ENCODE measurements at regions not wholly inside any gene's neighbourhood (a gene's known extent, or its start where the extent isn't known, plus 50 kb on each side); places are given as distances from the start of the nearest gene placed in this dataset.

- Histone ChIP-seq H3K36me3 (ENCODE audit: insufficient read depth, low read length) (no peaks in the 10 kb centered on the region), H3K4me1 (ENCODE audit: insufficient read depth, low read length) (no peaks in the 10 kb centered on the region), H3K27ac (ENCODE audit: low read depth, low read length) (no peak overlapping the region), H3K27me3 (ENCODE audit: insufficient read depth, low read length) (no peaks in the 10 kb centered on the region), H3K4me3 (ENCODE audit: low read length in 2 of 2) (no peak overlapping the region), H3K9me3 (ENCODE audit: control insufficient read depth in 1 of 2, low read length in 2 of 2) (no peaks in the 10 kb centered on the region)
- H3K27me3 Mint-ChIP-seq, result peaks cover 2 to 4% of the 10 kb centered on the region in 2 donors
- POLR2A ChIA-PET (ENCODE audit: partially characterized antibody), result no interaction called here
- no peaks in the 10 kb centered on the region for H3K36me3 Mint-ChIP-seq
- H3K4me3 Mint-ChIP-seq, result no peak overlapping the region
- no peaks in the 10 kb centered on the region for H3K4me1 Mint-ChIP-seq
- intact Hi-C loops (cut with micrococcal nuclease), result no loop called here
- H3K9me3 Mint-ChIP-seq, result no peaks in the 10 kb centered on the region
- no peak for DNase-seq
- CTCF ChIA-PET (ENCODE audit: partially characterized antibody), result no interaction called here
- H3K27ac Mint-ChIP-seq, result no peak overlapping the region
These were observed 277.1 kb downstream of the ADGB start for GRCh38 chr6:146875927-146876270.

- Mint-ChIP-seq H3K27me3 (peaks cover 2 to 4% of the 10 kb centered on the region in 2 donors), H3K9me3 (no peaks in the 10 kb centered on the region), H3K36me3 (no peaks in the 10 kb centered on the region), H3K27ac (no peak overlapping the region), H3K4me1 (no peaks in the 10 kb centered on the region), H3K4me3 (no peak overlapping the region)
- Histone ChIP-seq H3K27me3 (ENCODE audit: insufficient read depth, low read length) (no peaks in the 10 kb centered on the region), H3K4me3 (ENCODE audit: low read length in 2 of 2) (no peak overlapping the region), H3K27ac (ENCODE audit: low read depth, low read length) (no peak overlapping the region), H3K4me1 (ENCODE audit: insufficient read depth, low read length) (no peaks in the 10 kb centered on the region), H3K9me3 (ENCODE audit: control insufficient read depth in 1 of 2, low read length in 2 of 2) (no peaks in the 10 kb centered on the region), H3K36me3 (ENCODE audit: insufficient read depth, low read length) (no peaks in the 10 kb centered on the region)
- no peak for DNase-seq
- ChIA-PET POLR2A (ENCODE audit: partially characterized antibody) (no interaction called here), CTCF (ENCODE audit: partially characterized antibody) (no interaction called here)
- intact Hi-C loops (cut with micrococcal nuclease), result no loop called here
These were observed 277.7 kb downstream of the ADGB start for GRCh38 chr6:146876271-146877151.

GRCh38 chr6:146878168-146878951 is 279.6 kb downstream of the ADGB start:
- H3K4me3 ChIP-seq (ENCODE audit: low read length in 2 of 2), result no peak overlapping the region
- no peaks in the 10 kb centered on the region for H3K9me3 ChIP-seq (ENCODE audit: control insufficient read depth in 1 of 2, low read length in 2 of 2)
- CTCF ChIA-PET (ENCODE audit: partially characterized antibody), result interaction anchor here (0.6 kb wide), 1 partner anchor 21 kb away, joined by 3 read pairs; no protein-coding TSS in a partner anchor
- Mint-ChIP-seq H3K4me1 (no peaks in the 10 kb centered on the region), H3K9me3 (no peaks in the 10 kb centered on the region), H3K27ac (no peak overlapping the region), H3K27me3 (peaks cover 2 to 4% of the 10 kb centered on the region in 2 donors), H3K36me3 (no peaks in the 10 kb centered on the region), H3K4me3 (no peak overlapping the region)
- POLR2A ChIA-PET (ENCODE audit: partially characterized antibody), result no interaction called here
- H3K4me1 ChIP-seq (ENCODE audit: insufficient read depth, low read length), result no peaks in the 10 kb centered on the region
- no peaks in the 10 kb centered on the region for H3K27me3 ChIP-seq (ENCODE audit: insufficient read depth, low read length)
- H3K27ac ChIP-seq (ENCODE audit: low read depth, low read length), result no peak overlapping the region
- no peaks in the 10 kb centered on the region for H3K36me3 ChIP-seq (ENCODE audit: insufficient read depth, low read length)
- no peak for DNase-seq
- intact Hi-C loops (cut with micrococcal nuclease), result no loop called here

GRCh38 chr6:146878952-146879340 is 280.2 kb downstream of the ADGB start:
- Mint-ChIP-seq H3K4me3 (no peak overlapping the region), H3K36me3 (no peaks in the 10 kb centered on the region), H3K4me1 (no peaks in the 10 kb centered on the region), H3K27ac (no peak overlapping the region), H3K27me3 (peaks cover 2 to 4% of the 10 kb centered on the region in 2 donors), H3K9me3 (no peaks in the 10 kb centered on the region)
- H3K4me1 ChIP-seq (ENCODE audit: insufficient read depth, low read length), result no peaks in the 10 kb centered on the region
- no peaks in the 10 kb centered on the region for H3K9me3 ChIP-seq (ENCODE audit: control insufficient read depth in 1 of 2, low read length in 2 of 2)
- intact Hi-C loops (cut with micrococcal nuclease), result no loop called here
- H3K27ac ChIP-seq (ENCODE audit: low read depth, low read length), result no peak overlapping the region
- DNase-seq, result no peak
- no peaks in the 10 kb centered on the region for H3K27me3 ChIP-seq (ENCODE audit: insufficient read depth, low read length)
- H3K36me3 ChIP-seq (ENCODE audit: insufficient read depth, low read length), result no peaks in the 10 kb centered on the region
- POLR2A ChIA-PET (ENCODE audit: partially characterized antibody), result no interaction called here
- H3K4me3 ChIP-seq (ENCODE audit: low read length in 2 of 2), result no peak overlapping the region
- CTCF ChIA-PET (ENCODE audit: partially characterized antibody), result no interaction called here

- H3K9me3 Mint-ChIP-seq, result no peaks in the 10 kb centered on the region
- CTCF ChIA-PET (ENCODE audit: partially characterized antibody), result no interaction called here
- no peaks in the 10 kb centered on the region for H3K27me3 ChIP-seq (ENCODE audit: insufficient read depth, low read length)
- H3K9me3 ChIP-seq (ENCODE audit: control insufficient read depth in 1 of 2, low read length in 2 of 2), result no peaks in the 10 kb centered on the region
- no peak for DNase-seq
- H3K27ac Mint-ChIP-seq, result no peak overlapping the region
- H3K4me3 Mint-ChIP-seq, result no peak overlapping the region
- intact Hi-C loops (cut with micrococcal nuclease), result no loop called here
- no peak overlapping the region for H3K4me3 ChIP-seq (ENCODE audit: low read length in 2 of 2)
- no peak overlapping the region for H3K27ac ChIP-seq (ENCODE audit: low read depth, low read length)
- H3K4me1 ChIP-seq (ENCODE audit: insufficient read depth, low read length), result no peaks in the 10 kb centered on the region
- H3K27me3 Mint-ChIP-seq, result peaks cover 4% of the 10 kb centered on the region in 2 donors
- H3K36me3 Mint-ChIP-seq, result no peaks in the 10 kb centered on the region
- no peaks in the 10 kb centered on the region for H3K36me3 ChIP-seq (ENCODE audit: insufficient read depth, low read length)
- no peaks in the 10 kb centered on the region for H3K4me1 Mint-ChIP-seq
- POLR2A ChIA-PET (ENCODE audit: partially characterized antibody), result no interaction called here
These were observed 280.8 kb downstream of the ADGB start for GRCh38 chr6:146879406-146880117.

- ChIA-PET POLR2A (ENCODE audit: partially characterized antibody) (no interaction called here), CTCF (ENCODE audit: partially characterized antibody) (no interaction called here)
- intact Hi-C loops (cut with micrococcal nuclease), result no loop called here
- Mint-ChIP-seq H3K9me3 (peaks cover 0 to 1% (median 0%) of the 10 kb centered on the region in 8 donors), H3K27ac (no peak overlapping the region), H3K36me3 (no peaks in the 10 kb centered on the region), H3K27me3 (peaks cover 2 to 3% of the 10 kb centered on the region in 2 donors), H3K4me1 (no peaks in the 10 kb centered on the region), H3K4me3 (no peak overlapping the region)
- H3K36me3 ChIP-seq (ENCODE audit: insufficient read depth, low read length), result no peaks in the 10 kb centered on the region
- H3K9me3 ChIP-seq (ENCODE audit: control insufficient read depth in 1 of 2, low read length in 2 of 2), result no peaks in the 10 kb centered on the region
- H3K27me3 ChIP-seq (ENCODE audit: insufficient read depth, low read length), result no peaks in the 10 kb centered on the region
- H3K4me3 ChIP-seq (ENCODE audit: low read length in 2 of 2), result no peak overlapping the region
- H3K27ac ChIP-seq (ENCODE audit: low read depth, low read length), result no peak overlapping the region
- no peak for DNase-seq
- H3K4me1 ChIP-seq (ENCODE audit: insufficient read depth, low read length), result no peaks in the 10 kb centered on the region
These were observed 282.7 kb downstream of the ADGB start for GRCh38 chr6:146881228-146882181.
